GM23338 (cell line): ENCODE measurements at regions not wholly inside any gene's neighbourhood (a gene's known extent, or its start where the extent isn't known, plus 50 kb on each side); places are given as distances from the start of the nearest gene placed in this dataset.

Source experiments
- ATAC-seq: fragments of 200-7000 bp; cut with Tn5 transposase; 3 replicates; pipeline ENCODE4 v1.9.1; 2020
- DNase-seq: peaks from one replicate; pipeline ENCODE4 v3.0.0-alpha.2; 2015; ENCODE audit warnings: low spot score
- H2AFZ ChIP-seq: fragments of 200-600 bp; sonication (generic); 2 replicates; pipeline ENCODE4 v1.8.0; 2016; ENCODE audit warnings: antibody characterized with exemption, mild to moderate bottlenecking, moderate library complexity
- H3F3A ChIP-seq: fragments of 200-600 bp; sonication (generic); replicated peaks from 2 replicates; pipeline ENCODE4 v1.8.0; 2017; ENCODE audit warnings: antibody characterized with exemption, mixed run types, low read depth
- H3K27ac ChIP-seq: fragments of 200-600 bp; sonication (generic); 2 replicates; pipeline ENCODE4 v1.6.1; 2016; ENCODE audit warnings: low read depth
- H3K27me3 ChIP-seq: fragments of 200-600 bp; sonication (generic); 2 replicates; pipeline ENCODE4 v1.8.0; 2016; ENCODE audit warnings: mild to moderate bottlenecking, mixed run types, moderate library complexity; ENCODE audit not compliant: insufficient read depth
- H3K36me3 ChIP-seq: fragments of 200-600 bp; sonication (generic); 2 replicates; pipeline ENCODE4 v1.8.0; 2016; ENCODE audit warnings: mild to moderate bottlenecking; ENCODE audit not compliant: insufficient read depth
- H3K4me1 ChIP-seq: fragments of 200-600 bp; sonication (generic); 2 replicates; pipeline ENCODE4 v1.8.0; 2016; ENCODE audit warnings: mild to moderate bottlenecking, moderate library complexity; ENCODE audit not compliant: insufficient read depth
- H3K4me2 ChIP-seq: fragments of 200-600 bp; sonication (generic); 2 replicates; pipeline ENCODE4 v1.7.1; 2017; ENCODE audit warnings: mixed run types
- H3K4me3 ChIP-seq: fragments of 200-600 bp; sonication (generic); 2 replicates; pipeline ENCODE4 v1.6.1; 2016; ENCODE audit warnings: mixed run types
- H3K79me2 ChIP-seq: fragments of 200-600 bp; sonication (generic); replicated peaks from 2 replicates; pipeline ENCODE4 v1.8.0; 2017; ENCODE audit warnings: mild to moderate bottlenecking; ENCODE audit not compliant: insufficient read depth
- H3K9me2 ChIP-seq: fragments of 200-600 bp; sonication (generic); 2 replicates; pipeline ENCODE4 v1.8.0; 2017; ENCODE audit not compliant: insufficient read depth
- H4K20me1 ChIP-seq: fragments of 200-600 bp; sonication (generic); replicated peaks from 2 replicates; pipeline ENCODE4 v1.8.0; 2017; ENCODE audit warnings: mild to moderate bottlenecking; ENCODE audit not compliant: insufficient read depth
- H3K27ac Mint-ChIP-seq: 2 replicates; pipeline ENCODE4 v1.8.0; 2020; ENCODE audit warnings: inconsistent platforms, mild to moderate bottlenecking, moderate library complexity, mixed read lengths
- H3K27me3 Mint-ChIP-seq: 3 replicates; pipeline ENCODE4 v1.8.0; 2022; ENCODE audit warnings: low read depth, mild to moderate bottlenecking, moderate library complexity, mixed read lengths, inconsistent platforms; ENCODE audit not compliant: insufficient read depth, poor library complexity
- H3K36me3 Mint-ChIP-seq: 3 replicates; pipeline ENCODE4 v1.8.0; 2021; ENCODE audit warnings: low read depth, mild to moderate bottlenecking, inconsistent platforms, moderate library complexity, mixed read lengths
- H3K4me1 Mint-ChIP-seq: 3 replicates; pipeline ENCODE4 v1.8.0; 2020; ENCODE audit warnings: mild to moderate bottlenecking, inconsistent platforms, mixed read lengths
- H3K4me3 Mint-ChIP-seq: 3 replicates; pipeline ENCODE4 v1.8.0; 2021; ENCODE audit warnings: moderate library complexity, mild to moderate bottlenecking, inconsistent platforms, mixed read lengths
- H3K9me3 Mint-ChIP-seq: 3 replicates; pipeline ENCODE4 v1.8.0; 2020; ENCODE audit warnings: moderate library complexity, mild to moderate bottlenecking, inconsistent platforms, mixed read lengths
- CTCF ChIP-seq, 2 experiments: fragments of 200-600 bp in 1 of 2; sonication (generic) in 1 of 2; conservative IDR thresholded peaks; 2 replicates each; pipeline versions ENCODE4 v1.5.1 to v1.6.1; 2016 to 2017; ENCODE audit warnings: antibody characterized with exemption in 2 of 2, low read depth in 2 of 2, mild to moderate bottlenecking in 2 of 2, moderate library complexity in 1 of 2
- EZH2phosphoT487 ChIP-seq: fragments of 200-600 bp; sonication (generic); IDR thresholded peaks from one replicate; pipeline ENCODE4 v1.8.1; 2018; ENCODE audit warnings: antibody characterized with exemption; ENCODE audit not compliant: unreplicated experiment
- JUNB ChIP-seq: IDR thresholded peaks from one replicate; pipeline ENCODE4 v1.6.1; 2016; ENCODE audit warnings: antibody characterized with exemption; ENCODE audit not compliant: unreplicated experiment
- POLR2AphosphoS5 ChIP-seq: IDR thresholded peaks from 2 replicates; pipeline ENCODE4 v1.6.1; 2016; ENCODE audit warnings: antibody characterized with exemption, low read depth
- REST ChIP-seq: IDR thresholded peaks from one replicate; pipeline ENCODE4 v1.6.1; 2018; ENCODE audit warnings: antibody characterized with exemption; ENCODE audit not compliant: unreplicated experiment
- ZNF331 ChIP-seq: fragments of 250-450 bp; sonication (Bioruptor Pico); IDR thresholded peaks from 2 replicates; pipeline ENCODE4 v1.5.0; 2020; ENCODE audit warnings: low read depth, mild to moderate bottlenecking, moderate library complexity
- ZNF462 ChIP-seq: fragments of 250-450 bp; sonication (Bioruptor Pico); IDR thresholded peaks from 2 replicates; pipeline ENCODE4 v1.5.0; 2020; ENCODE audit warnings: mild to moderate bottlenecking, moderate library complexity

GRCh38 chr12:24066865-24067264 lies 117.4 kb upstream of the SOX5 start (continued):
- TF ChIP-seq ZNF462 (CRISPR knock-in tag) (no peak), ZNF331 (CRISPR knock-in tag) (no peak), POLR2AphosphoS5 (no peak)

GRCh38 chr12:24066097-24066496 lies 116.6 kb upstream of the SOX5 start:
- Histone ChIP-seq H3K4me3 (no peak overlapping the region), H3K36me3 (no peaks in the 10 kb centered on the region), H3K27me3 (no peaks in the 10 kb centered on the region), H2AFZ (no peak overlapping the region), H3K27ac (no peak overlapping the region), H3F3A (no peaks in the 10 kb centered on the region), H3K4me2 (no peak overlapping the region), H4K20me1 (no peaks in the 10 kb centered on the region), H3K9me2 (no peaks in the 10 kb centered on the region), H3K4me1 (no peaks in the 10 kb centered on the region), H3K79me2 (no peaks in the 10 kb centered on the region)
- no peak for ATAC-seq
- no peak overlapping the region for H3K27ac Mint-ChIP-seq
- no peak for DNase-seq
- no peaks in the 10 kb centered on the region for H3K9me3 Mint-ChIP-seq
- H3K27me3 Mint-ChIP-seq: peaks cover 3% of the 10 kb centered on the region
- H3K4me1 Mint-ChIP-seq: peaks cover 5% of the 10 kb centered on the region; the same call in 2 of the 3 replicates
- H3K36me3 Mint-ChIP-seq: no peaks in the 10 kb centered on the region
- no peak overlapping the region for H3K4me3 Mint-ChIP-seq
- no peak for TF ChIP-seq EZH2phosphoT487
- TF ChIP-seq JUNB: no peak
- no peak for TF ChIP-seq CTCF (conservative IDR thresholded peaks at IDR 0.05; ENCODE audit: low read depth in 2 of 2)
- no peak for TF ChIP-seq REST
